IMR-90 (cell line): ENCODE measurements at regions not wholly inside any gene's neighbourhood (a gene's known extent, or its start where the extent isn't known, plus 50 kb on each side); places are given as distances from the start of the nearest gene placed in this dataset.

ENCODE experiments used
- ATAC-seq: fragments of 200-7000 bp; cut with Tn5 transposase; 2 replicates; pipeline ENCODE4 v1.9.1; 2020; ENCODE audit warnings: low read depth, mild to moderate bottlenecking, moderate library complexity
- BruUV-seq: library from RNA; stranded (reverse); fragments of 400-500 nt; replicated peaks from 2 replicates; lab custom pipeline; 2021; lab: Mats Ljungman, UMichigan
- CTCF ChIA-PET: fragments of 300-600 bp; formaldehyde crosslinking; extraction: SDS; loops from one replicate; lab custom pipeline; 2021; ENCODE audit warnings: antibody characterized with exemption; lab: Yijun Ruan, JAX
- POLR2A ChIA-PET: fragments of 300-600 bp; sonication (Branson Sonifier 250); formaldehyde crosslinking; loops from one replicate; lab custom pipeline; 2022; ENCODE audit warnings: antibody characterized with exemption; ENCODE audit not compliant: unreplicated experiment; lab: Charles Lee
- DNase-seq: peaks from one replicate; pipeline ENCODE4 v3.0.0; 2013
- H2AFZ ChIP-seq: replicated peaks from 2 replicates; pipeline ENCODE3; 2013; ENCODE audit warnings: low read length, mild to moderate bottlenecking; ENCODE audit not compliant: poor library complexity
- H2AK5ac ChIP-seq: 2 replicates; pipeline ENCODE4 v1.6.1; 2013; ENCODE audit warnings: low read depth, low read length, inconsistent platforms
- H2AK9ac ChIP-seq: replicated peaks from 2 replicates; pipeline ENCODE3; 2013; ENCODE audit warnings: mild to moderate bottlenecking, low read depth, low read length, moderate library complexity; ENCODE audit not compliant: poor library complexity
- H2BK120ac ChIP-seq: 2 replicates; pipeline ENCODE4 v1.6.1; 2013; ENCODE audit warnings: low read depth, low read length, inconsistent platforms
- H2BK15ac ChIP-seq: 3 replicates; pipeline ENCODE4 v1.6.1; 2013; ENCODE audit warnings: low read depth, low read length, inconsistent platforms
- H2BK20ac ChIP-seq: 2 replicates; pipeline ENCODE4 v1.6.1; 2013; ENCODE audit warnings: low read depth, mild to moderate bottlenecking, inconsistent platforms, low read length, moderate library complexity
- H2BK5ac ChIP-seq: 2 replicates; pipeline ENCODE4 v1.6.1; 2013; ENCODE audit warnings: mild to moderate bottlenecking, low read depth, low read length, inconsistent platforms; ENCODE audit not compliant: poor library complexity, severe bottlenecking
- H3K14ac ChIP-seq: replicated peaks from 2 replicates; pipeline ENCODE4 v1.6.1; 2013; ENCODE audit warnings: low read depth, low read length, inconsistent platforms
- H3K18ac ChIP-seq: 2 replicates; pipeline ENCODE4 v1.6.1; 2013; ENCODE audit warnings: low read depth, low read length, control low read depth
- H3K23ac ChIP-seq: 2 replicates; pipeline ENCODE4 v1.6.1; 2013; ENCODE audit warnings: low read depth, low read length, inconsistent platforms
- H3K27ac ChIP-seq: 2 replicates; pipeline ENCODE4 v1.5.1; 2013; ENCODE audit warnings: mild to moderate bottlenecking, control low read depth, low read length; ENCODE audit not compliant: insufficient read depth
- H3K27me3 ChIP-seq: 2 replicates; pipeline ENCODE4 v1.6.1; 2013; ENCODE audit warnings: low read length; ENCODE audit not compliant: control insufficient read depth, insufficient read depth
- H3K36me3 ChIP-seq: 2 replicates; pipeline ENCODE4 v1.6.1; 2013; ENCODE audit warnings: low read length, mixed read lengths; ENCODE audit not compliant: control insufficient read depth, insufficient read depth
- H3K4ac ChIP-seq: 2 replicates; pipeline ENCODE4 v1.6.1; 2013; ENCODE audit warnings: low read depth, low read length, inconsistent platforms
- H3K4me1 ChIP-seq: 2 replicates; pipeline ENCODE4 v1.6.1; 2013; ENCODE audit warnings: low read length, mixed read lengths; ENCODE audit not compliant: control insufficient read depth, insufficient read depth
- H3K4me2 ChIP-seq: 2 replicates; pipeline ENCODE4 v1.6.1; 2013; ENCODE audit warnings: low read depth, mild to moderate bottlenecking, control low read depth, low read length, moderate library complexity
- H3K4me3 ChIP-seq: 2 replicates; pipeline ENCODE4 v1.5.1; 2013; ENCODE audit warnings: low read depth, mild to moderate bottlenecking, control low read depth, low read length, moderate library complexity; ENCODE audit not compliant: insufficient read depth
- H3K56ac ChIP-seq: 2 replicates; pipeline ENCODE4 v1.6.1; 2013; ENCODE audit warnings: low read length, inconsistent platforms; ENCODE audit not compliant: insufficient read depth; ENCODE audit errors: extremely low read depth
- H3K79me1 ChIP-seq, 2 experiments: 2 replicates each; pipeline ENCODE4 v1.6.1; 2013; ENCODE audit warnings: low read length in 2 of 2, inconsistent platforms in 1 of 2, low read depth in 1 of 2
- H3K9ac ChIP-seq: 2 replicates; pipeline ENCODE4 v1.6.1; 2013; ENCODE audit warnings: low read depth, low read length, control low read depth
- H3K9me1 ChIP-seq: 2 replicates; pipeline ENCODE4 v1.6.1; 2013; ENCODE audit warnings: low read length, inconsistent platforms; ENCODE audit not compliant: insufficient read depth
- H3K9me3 ChIP-seq: 2 replicates; pipeline ENCODE4 v1.6.1; 2013; ENCODE audit warnings: low read length; ENCODE audit not compliant: control insufficient read depth, insufficient read depth
- H4K20me1 ChIP-seq: 2 replicates; pipeline ENCODE4 v1.6.1; 2013; ENCODE audit warnings: low read length, inconsistent platforms; ENCODE audit not compliant: insufficient read depth
- H4K5ac ChIP-seq: 2 replicates; pipeline ENCODE4 v1.6.1; 2013; ENCODE audit warnings: mild to moderate bottlenecking, low read depth, low read length, control low read depth
- H4K8ac ChIP-seq, 2 experiments: 2 replicates each; pipeline ENCODE4 v1.6.1; 2013; ENCODE audit warnings: low read depth in 2 of 2, low read length in 2 of 2, control low read depth in 1 of 2, inconsistent platforms in 1 of 2
- H4K91ac ChIP-seq: 2 replicates; pipeline ENCODE4 v1.6.1; 2013; ENCODE audit warnings: low read depth, low read length, inconsistent platforms; ENCODE audit not compliant: insufficient read depth
- CEBPB ChIP-seq: IDR thresholded peaks from 2 replicates; pipeline ENCODE4 v1.6.1; 2012; ENCODE audit warnings: low read depth, low read length, improper control_type of control experiment
- WGBS, 2 experiments: methylation state at CpG; one replicate each; pipeline versions ENCODE4 v1.1.5 to v1.1.7; 2013; ENCODE audit warnings: missing lambda C conversion rate in 2 of 2; ENCODE audit not compliant: insufficient read length in 1 of 2; ENCODE audit errors: extremely low coverage in 2 of 2; 5-methylcytosine and 5-hydroxymethylcytosine counted together
- dilution Hi-C: fragments of 300-500 bp; cut with HindIII; formaldehyde crosslinking; loops from one replicate; pipeline ENCODE4 v1.14.3; 2018; ENCODE audit warnings: low sequenced_read_pairs; ENCODE audit not compliant: unreplicated experiment
- in situ Hi-C: fragments of 300-500 bp; cut with MboI; formaldehyde crosslinking; loops from 3 replicates; pipeline ENCODE4 v1.14.3; 2019; ENCODE audit warnings: low sequenced_read_pairs, inconsistent platforms, mixed read lengths
- intact Hi-C: fragments of 100-400 bp; cut with micrococcal nuclease; formaldehyde crosslinking; loops from 2 replicates; pipeline ENCODE4 v1.10.0; 2022
- TF ChIP-seq, protein P1 (sequence below): conservative IDR thresholded peaks from 2 replicates; pipeline ENCODE4 v1.5.1; 2012; ENCODE audit warnings: mild to moderate bottlenecking, low read depth, low read length, improper control_type of control experiment

DNA sequence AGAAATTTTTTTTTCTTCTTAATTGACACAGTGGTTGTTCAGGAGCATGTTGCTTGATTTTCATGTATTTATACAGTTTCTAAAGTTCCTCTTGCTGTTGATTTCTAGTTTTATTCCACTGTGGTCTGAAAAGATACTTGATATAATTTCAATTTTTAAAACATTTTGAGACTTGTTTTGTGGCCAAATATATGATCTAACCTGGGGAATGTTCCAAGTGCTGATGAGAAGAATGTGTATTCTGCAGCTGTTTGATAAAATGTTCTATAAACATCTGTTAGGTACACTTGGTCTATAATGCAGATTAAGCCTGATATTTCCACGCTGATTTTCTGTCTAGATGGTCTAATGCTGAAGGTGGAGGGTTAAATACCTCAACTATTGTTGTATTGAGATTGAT lies 151.4 kb upstream of the IFNG-AS1 start:
- POLR2A ChIA-PET, result no interaction called here
- H2BK120ac ChIP-seq, result no peak overlapping the region
- H3K14ac ChIP-seq, result no peak overlapping the region
- H3K4ac ChIP-seq, result no peak overlapping the region
- CTCF ChIA-PET, result no interaction called here
- no CpG with 5 or more reads among the region's 1 CpG for WGBS, 2 experiments
- in situ Hi-C loops (no loop called here), intact Hi-C loops (no loop called here), dilution Hi-C loops (no loop called here)
- no peak overlapping the region for H2AFZ ChIP-seq
- H3K9me1 ChIP-seq, result no peaks in the 10 kb centered on the region
- no peak overlapping the region for H3K23ac ChIP-seq
- no peaks in the 10 kb centered on the region; the same call in 1 of the 2 replicates for H3K27me3 ChIP-seq
- no peaks in the 10 kb centered on the region for H3K4me1 ChIP-seq
- no peaks in the 10 kb centered on the region for H3K9me3 ChIP-seq
- H3K9ac ChIP-seq, result no peak overlapping the region
- no peak overlapping the region for H2BK20ac ChIP-seq
- no peak overlapping the region for H3K27ac ChIP-seq
- TF ChIP-seq, protein P1, sequence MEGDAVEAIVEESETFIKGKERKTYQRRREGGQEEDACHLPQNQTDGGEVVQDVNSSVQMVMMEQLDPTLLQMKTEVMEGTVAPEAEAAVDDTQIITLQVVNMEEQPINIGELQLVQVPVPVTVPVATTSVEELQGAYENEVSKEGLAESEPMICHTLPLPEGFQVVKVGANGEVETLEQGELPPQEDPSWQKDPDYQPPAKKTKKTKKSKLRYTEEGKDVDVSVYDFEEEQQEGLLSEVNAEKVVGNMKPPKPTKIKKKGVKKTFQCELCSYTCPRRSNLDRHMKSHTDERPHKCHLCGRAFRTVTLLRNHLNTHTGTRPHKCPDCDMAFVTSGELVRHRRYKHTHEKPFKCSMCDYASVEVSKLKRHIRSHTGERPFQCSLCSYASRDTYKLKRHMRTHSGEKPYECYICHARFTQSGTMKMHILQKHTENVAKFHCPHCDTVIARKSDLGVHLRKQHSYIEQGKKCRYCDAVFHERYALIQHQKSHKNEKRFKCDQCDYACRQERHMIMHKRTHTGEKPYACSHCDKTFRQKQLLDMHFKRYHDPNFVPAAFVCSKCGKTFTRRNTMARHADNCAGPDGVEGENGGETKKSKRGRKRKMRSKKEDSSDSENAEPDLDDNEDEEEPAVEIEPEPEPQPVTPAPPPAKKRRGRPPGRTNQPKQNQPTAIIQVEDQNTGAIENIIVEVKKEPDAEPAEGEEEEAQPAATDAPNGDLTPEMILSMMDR, result no peak
- no peak for TF ChIP-seq CEBPB
- H3K56ac ChIP-seq, result no peak overlapping the region
- H3K36me3 ChIP-seq, result no peaks in the 10 kb centered on the region
- ATAC-seq (no peak), DNase-seq (no peak)
- no peak overlapping the region for H2BK15ac ChIP-seq
- H2AK5ac ChIP-seq, result no peak overlapping the region
- H4K91ac ChIP-seq, result no peak overlapping the region
- H2BK5ac ChIP-seq, result no peak overlapping the region
- no TSS peak for BruUV-seq
- no peak overlapping the region for H2AK9ac ChIP-seq
- no peak overlapping the region for H4K8ac ChIP-seq
- H3K4me3 ChIP-seq, result no peak overlapping the region
- H4K20me1 ChIP-seq, result no peaks in the 10 kb centered on the region
- no peak overlapping the region for H4K5ac ChIP-seq
- H3K4me2 ChIP-seq, result no peak overlapping the region
- no peaks in the 10 kb centered on the region for H3K79me1 ChIP-seq
- H3K18ac ChIP-seq, result no peak overlapping the region
